A549 (cell line): ENCODE measurements at regions not wholly inside any gene's neighbourhood (a gene's known extent, or its start where the extent isn't known, plus 50 kb on each side); places are given as distances from the start of the nearest gene placed in this dataset.
A peak's percentile ranks its signal among the peaks of the same experiment; 100 is the strongest.

Experiments
- ATAC-seq, 2 experiments: fragments of 200-7000 bp in 1 of 2; fragments of >200 bp in 1 of 2; cut with Nextera tagmentation in 1 of 2; cut with Tn5 transposase in 1 of 2; 3 replicates each; pipeline versions ENCODE4 v1.8.0 to v1.9.1; 2018 to 2020; ENCODE audit warnings: mild to moderate bottlenecking in 1 of 2, moderate library complexity in 1 of 2
- CTCF ChIA-PET: fragments of 300-600 bp; sonication (Branson Sonifier 250); formaldehyde crosslinking; extraction: SDS; loops from one replicate; lab custom pipeline; 2021; ENCODE audit warnings: antibody characterized with exemption, inconsistent platforms; lab: Yijun Ruan, JAX
- POLR2A ChIA-PET: fragments of 350-600 bp; formaldehyde crosslinking; extraction: SDS; loops from one replicate; lab custom pipeline; 2021; ENCODE audit warnings: antibody characterized with exemption, inconsistent platforms; lab: Yijun Ruan, JAX
- DNase-seq, 2 experiments: peaks; one replicate each; pipeline versions ENCODE4 v3.0.0 to v3.0.0-alpha.2; 2011 to 2016; ENCODE audit warnings: low read depth in 1 of 2, low spot score in 1 of 2
- FAIRE-seq: peaks from 2 replicates; lab custom pipeline; 2011; peaks lifted over from hg19 to GRCh38; lab: Jason Lieb, UNC
- H3K27ac ChIP-seq, 2 experiments: fragments of >200 bp; sonication (Bioruptor Twin); formaldehyde crosslinking; 3 replicates each; pipeline ENCODE4 v1.5.1; 2016 to 2017
- H3K4me1 ChIP-seq: fragments of >200 bp; sonication (Bioruptor Twin); formaldehyde crosslinking; 3 replicates; pipeline ENCODE4 v1.6.1; 2016
- H3K4me2 ChIP-seq: fragments of >200 bp; sonication (Bioruptor Twin); formaldehyde crosslinking; 3 replicates; pipeline ENCODE4 v1.6.1; 2016
- H3K4me3 ChIP-seq: fragments of >200 bp; sonication (Bioruptor Twin); formaldehyde crosslinking; 3 replicates; pipeline ENCODE4 v1.5.1; 2016
- H3K9me3 ChIP-seq: fragments of >200 bp; sonication (Bioruptor Twin); formaldehyde crosslinking; 3 replicates; pipeline ENCODE4 v1.6.1; 2016
- ATOH8 ChIP-seq: fragments of 250-450 bp; sonication (Bioruptor Pico); IDR thresholded peaks from 2 replicates; pipeline ENCODE4 v1.5.0; 2020; ENCODE audit warnings: low read depth, mild to moderate bottlenecking, moderate library complexity
- BCL3 ChIP-seq: fragments of >200 bp; sonication (Bioruptor Twin); formaldehyde crosslinking; IDR thresholded peaks from 3 replicates; pipeline ENCODE4 v1.6.1; 2016
- CBX8 ChIP-seq: fragments of 200-600 bp; sonication (generic); IDR thresholded peaks from 2 replicates; pipeline ENCODE4 v1.6.1; 2016
- CEBPB ChIP-seq, 2 experiments: fragments of >200 bp in 1 of 2; sonication (Bioruptor Twin) in 1 of 2; formaldehyde crosslinking in 1 of 2; IDR thresholded peaks; 2 replicates each; pipeline ENCODE4 v1.6.1; 2012 to 2016
- E2F6 ChIP-seq: IDR thresholded peaks from 2 replicates; pipeline ENCODE4 v1.6.1; 2012; ENCODE audit warnings: low read depth, borderline replicate concordance
- EHF ChIP-seq: fragments of 250-450 bp; sonication (Bioruptor Pico); IDR thresholded peaks from 2 replicates; pipeline ENCODE4 v1.5.0; 2020; ENCODE audit warnings: mild to moderate bottlenecking
- EP300 ChIP-seq, 2 experiments: fragments of >200 bp; sonication (Bioruptor Twin); formaldehyde crosslinking; IDR thresholded peaks; 2 replicates in 1 of 2; 3 replicates in 1 of 2; pipeline ENCODE4 v1.6.1; 2016 to 2017
- GATA3 ChIP-seq: IDR thresholded peaks from 2 replicates; pipeline ENCODE4 v1.6.1; 2012; ENCODE audit warnings: borderline replicate concordance
- HOXA7 ChIP-seq: fragments of 250-450 bp; sonication (Bioruptor Pico); IDR thresholded peaks from 2 replicates; pipeline ENCODE4 v1.5.0; 2020; ENCODE audit warnings: mild to moderate bottlenecking, moderate library complexity
- HOXB13 ChIP-seq: fragments of 250-450 bp; sonication (Bioruptor Pico); IDR thresholded peaks from 2 replicates; pipeline ENCODE4 v1.5.0; 2020; ENCODE audit warnings: low read depth, mild to moderate bottlenecking, moderate library complexity
- JUN ChIP-seq, 2 experiments: fragments of >200 bp; sonication (Bioruptor Twin); formaldehyde crosslinking; IDR thresholded peaks; 2 replicates in 1 of 2; 3 replicates in 1 of 2; pipeline ENCODE4 v1.6.1; 2016 to 2017
- KDM5A ChIP-seq: fragments of 200-600 bp; sonication (generic); IDR thresholded peaks from 2 replicates; pipeline ENCODE4 v1.6.1; 2016; ENCODE audit warnings: antibody characterized with exemption, mild to moderate bottlenecking
- MAFK ChIP-seq: fragments of 450-650 bp; IDR thresholded peaks from 2 replicates; pipeline ENCODE4 v1.6.1; 2014; ENCODE audit not compliant: partially characterized antibody
- PHF8 ChIP-seq: fragments of 200-600 bp; sonication (generic); IDR thresholded peaks from 2 replicates; pipeline ENCODE4 v1.6.1; 2016; ENCODE audit warnings: low read depth, mild to moderate bottlenecking, antibody characterized with exemption, moderate library complexity, borderline replicate concordance
- POLR2A ChIP-seq: IDR thresholded peaks from 2 replicates; pipeline ENCODE4 v1.6.1; 2012; ENCODE audit warnings: mild to moderate bottlenecking, low read length
- POLR2AphosphoS2 ChIP-seq: conservative IDR thresholded peaks from 2 replicates; pipeline ENCODE4 v1.6.1; 2012; ENCODE audit warnings: low read length, improper control_type of control experiment, inconsistent platforms
- RAD21 ChIP-seq, 2 experiments: fragments of >200 bp in 1 of 2; sonication (Bioruptor Twin) in 1 of 2; formaldehyde crosslinking in 1 of 2; IDR thresholded peaks in 1 of 2; conservative IDR thresholded peaks in 1 of 2; 2 replicates in 1 of 2; 3 replicates in 1 of 2; pipeline ENCODE4 v1.6.1; 2012 to 2018; ENCODE audit warnings: inconsistent platforms in 1 of 2
- RCOR1 ChIP-seq: fragments of 150-350 bp; IDR thresholded peaks from 2 replicates; pipeline ENCODE4 v1.6.1; 2014; ENCODE audit warnings: antibody characterized with exemption, low read length, low read depth
- REST ChIP-seq: fragments of 200-600 bp; sonication (generic); IDR thresholded peaks from 2 replicates; pipeline ENCODE4 v1.6.1; 2016; ENCODE audit warnings: antibody characterized with exemption, mild to moderate bottlenecking, moderate library complexity
- TFCP2L1 ChIP-seq: fragments of 250-450 bp; sonication (Bioruptor Pico); IDR thresholded peaks from 2 replicates; pipeline ENCODE4 v1.5.0; 2021; ENCODE audit warnings: mild to moderate bottlenecking
- USF2 ChIP-seq: fragments of 450-650 bp; IDR thresholded peaks from 2 replicates; pipeline ENCODE4 v1.6.1; 2014; ENCODE audit warnings: antibody characterized with exemption
- WGBS: methylation state at CpG from one replicate; pipeline ENCODE4 v1.1.6; 2017; ENCODE audit errors: missing lambda C conversion rate; 5-methylcytosine and 5-hydroxymethylcytosine counted together

GRCh38 chr5:99664972-99665371 lies 736.2 kb upstream of the CHD1 start:
- no peak overlapping the region for H3K4me3 ChIP-seq
- no peaks in the 10 kb centered on the region for H3K9me3 ChIP-seq
- FAIRE-seq = no peak
- no peak overlapping the region for H3K4me2 ChIP-seq
- ChIA-PET CTCF (no interaction called here), POLR2A (no interaction called here)
- H3K4me1 ChIP-seq = no peaks in the 10 kb centered on the region
- TF ChIP-seq KDM5A (no peak), JUN (IDR thresholded peaks at IDR 0.05) (no peak), HOXA7 (CRISPR knock-in tag) (no peak), USF2 (no peak), PHF8 (no peak), MAFK (peak; percentile 64)
- no peak for ATAC-seq
- no peak for DNase-seq
- H3K27ac ChIP-seq = no peak overlapping the region

- FAIRE-seq (no peak), DNase-seq (no peak), ATAC-seq (no peak)
- peaks cover under 1% of the 10 kb centered on the region; the same call in 1 of the 3 replicates for H3K4me1 ChIP-seq
- no peak overlapping the region for H3K4me3 ChIP-seq
- no peaks in the 10 kb centered on the region for H3K9me3 ChIP-seq
- TF ChIP-seq TFCP2L1 (CRISPR knock-in tag) = no peak
- TF ChIP-seq EHF (CRISPR knock-in tag) = no peak
- TF ChIP-seq REST = no peak
- TF ChIP-seq HOXB13 = no peak
- peak; percentile 96 for TF ChIP-seq MAFK
- no peak for TF ChIP-seq GATA3
- no peak overlapping the region for H3K4me2 ChIP-seq
- H3K27ac ChIP-seq = no peak overlapping the region
- ChIA-PET CTCF (no interaction called here), POLR2A (no interaction called here)
Measured at GRCh38 chr5:99651298-99651697, 722.5 kb upstream of the CHD1 start.

- no peak for DNase-seq
- CTCF ChIA-PET = no interaction called here
- 6% methylated on average over 5 of the region's 5 CpGs for WGBS
- no peak for TF ChIP-seq POLR2AphosphoS2
- no peak for TF ChIP-seq REST
- no peak for TF ChIP-seq CBX8
- no peak for TF ChIP-seq CEBPB (IDR thresholded peaks at IDR 0.05)
- TF ChIP-seq GATA3 = no peak
- no peak for TF ChIP-seq HOXA7 (CRISPR knock-in tag)
- no peak for TF ChIP-seq USF2
- no peak for TF ChIP-seq EP300 (IDR thresholded peaks at IDR 0.05)
- no peak for TF ChIP-seq RCOR1
- no peak for TF ChIP-seq BCL3
- TF ChIP-seq POLR2A = no peak
- no peak for TF ChIP-seq RAD21 (conservative IDR thresholded peaks at IDR 0.05 in 1 of 2, IDR thresholded peaks at IDR 0.05 in 1 of 2)
- no peak for TF ChIP-seq E2F6
- no peak for TF ChIP-seq ATOH8 (CRISPR knock-in tag)
Measured at GRCh38 chr5:99646011-99646647, 717.3 kb upstream of the CHD1 start.

More at GRCh38 chr5:99646011-99646647, 717.3 kb upstream of the CHD1 start:
- H3K27ac ChIP-seq = 0 out of 6 replicates have a peak overlapping the region, but pooled peaks of 1 of the 2 experiments have one; percentile 2
- H3K9me3 ChIP-seq = no peaks in the 10 kb centered on the region
- POLR2A ChIA-PET = no interaction called here
- FAIRE-seq = no peak
- ATAC-seq = no peak
- H3K4me2 ChIP-seq = peak overlapping the region; percentile 32; the same call in 2 of the 3 replicates
- H3K4me3 ChIP-seq = no peak overlapping the region
- H3K4me1 ChIP-seq = peaks cover 5% of the 10 kb centered on the region; the same call in 1 of the 3 replicates
